ENCODE measurements at regions not wholly inside any gene's neighbourhood (a gene's known extent, or its start where the extent isn't known, plus 50 kb on each side); places are given as distances from the start of the nearest gene placed in this dataset.

- H3K4me3 ChIP-seq (ENCODE audit: low read depth in 2 of 2, low read length in 1 of 2): no peak overlapping the region
- no peaks in the 10 kb centered on the region for H3K36me3 ChIP-seq (replicated peaks in 1 of 2; ENCODE audit: control insufficient read depth in 1 of 2, insufficient read depth in 2 of 2, low read length in 1 of 2)
- H3K9ac ChIP-seq: no peak overlapping the region
- no peaks in the 10 kb centered on the region for H3K79me2 ChIP-seq (ENCODE audit: insufficient read depth)
- DNase-seq: no peak
- H3K27ac ChIP-seq (ENCODE audit: low read depth in 2 of 2, low read length in 1 of 2): no peak overlapping the region
- no peaks in the 10 kb centered on the region for H3K9me2 ChIP-seq
- no peak overlapping the region for H2AFZ ChIP-seq (ENCODE audit: low read depth)
- POLR2A ChIA-PET: no interaction called here
- no peak overlapping the region for H3K4me2 ChIP-seq
- no peaks in the 10 kb centered on the region for H4K20me1 ChIP-seq (ENCODE audit: insufficient read depth)
- H3K9me3 ChIP-seq: no peaks in the 10 kb centered on the region
- no peak for TF ChIP-seq SMC3 (IDR thresholded peaks at IDR 0.05; ENCODE audit: low read depth, low read length)
- TF ChIP-seq TEAD4 (IDR thresholded peaks at IDR 0.05; ENCODE audit: borderline replicate concordance, insufficient read depth): no peak
- no peak for TF ChIP-seq JUND (IDR thresholded peaks at IDR 0.05)
- no peak for TF ChIP-seq TAF1 (IDR thresholded peaks at IDR 0.05; ENCODE audit: borderline replicate concordance, low read depth, low read length)
- TF ChIP-seq GATA2 (CRISPR knock-in tag; IDR thresholded peaks at IDR 0.05): no peak
- TF ChIP-seq ZBTB33 (IDR thresholded peaks at IDR 0.05; ENCODE audit: borderline replicate concordance, low read depth): no peak
- no peak for TF ChIP-seq EZH2phosphoT487 (IDR thresholded peaks at IDR 0.05; ENCODE audit: borderline replicate concordance, low read depth)
- no peak for TF ChIP-seq RFX5 (IDR thresholded peaks at IDR 0.05; ENCODE audit: low read length)
- no peak for TF ChIP-seq CHD2 (IDR thresholded peaks at IDR 0.05; ENCODE audit: low read length, partially characterized antibody)
- no peak for TF ChIP-seq FOXJ3 (CRISPR knock-in tag; IDR thresholded peaks at IDR 0.05)
- no peak for TF ChIP-seq USF2 (IDR thresholded peaks at IDR 0.05; ENCODE audit: borderline replicate concordance, low read depth, low read length)
- no peak for TF ChIP-seq RCOR1 (IDR thresholded peaks at IDR 0.05; ENCODE audit: low read length)
- TF ChIP-seq CTCF (IDR thresholded peaks at IDR 0.05): no peak
- TF ChIP-seq EP300 (IDR thresholded peaks at IDR 0.05; ENCODE audit: borderline replicate concordance in 1 of 2, low read depth in 1 of 2, low read length in 1 of 2): no peak
- TF ChIP-seq ELF1 (IDR thresholded peaks at IDR 0.05): no peak
- no peak for TF ChIP-seq MEF2A (IDR thresholded peaks at IDR 0.05; ENCODE audit: borderline replicate concordance, low read depth)
- no peak for TF ChIP-seq REST (IDR thresholded peaks at IDR 0.05; ENCODE audit: low read depth, low read length)
- TF ChIP-seq MAX (IDR thresholded peaks at IDR 0.05; ENCODE audit: low read depth): no peak
- no peak for TF ChIP-seq FOSL2 (IDR thresholded peaks at IDR 0.05; ENCODE audit: borderline replicate concordance, low read depth)
- TF ChIP-seq TCF12 (IDR thresholded peaks at IDR 0.05): no peak
- H3K4me1 ChIP-seq (ENCODE audit: control insufficient read depth in 1 of 2, insufficient read depth in 2 of 2, low read depth in 1 of 2, low read length in 1 of 2): peaks cover 9 to 37% of the 10 kb centered on the region in 2 experiments; a peak in 3 of 4 replicates
- 84% methylated on average over 4 of the region's 4 CpGs for WGBS (ENCODE audit: low lambda C conversion rate)
- CTCF ChIA-PET: no interaction called here
- no peaks in the 10 kb centered on the region for H3K27me3 ChIP-seq (ENCODE audit: insufficient read depth)
- H3F3A ChIP-seq (replicated peaks; ENCODE audit: insufficient read depth): peaks cover 21% of the 10 kb centered on the region
Observed at GRCh38 chr2:215617060-215617824, 181.4 kb upstream of the FN1 start.

Data from SK-N-SH (cell line).